HG03469 (cell line): ENCODE measurements at regions not wholly inside any gene's neighbourhood (a gene's known extent, or its start where the extent isn't known, plus 50 kb on each side); places are given as distances from the start of the nearest gene placed in this dataset.
"Not testable (repeated sequence)": the region's sequence is repeated elsewhere in the genome, so short reads cannot be mapped to it uniquely, and the experiment has no call there.

ENCODE experiments used
- ATAC-seq: cut with Tn5 transposase; IDR thresholded peaks from one replicate; pipeline ENCODE4 v1.9.1; 2021; ENCODE audit warnings: mild to moderate bottlenecking, moderate library complexity, moderate number of reproducible peaks; ENCODE audit not compliant: unreplicated experiment

GRCh38 chr14:105894125-105894977, 368.0 kb downstream of the TMEM121 start:
- no peak for ATAC-seq

GRCh38 chr14:105894978-105895881, 368.8 kb downstream of the TMEM121 start:
- no peak for ATAC-seq

- ATAC-seq, result not testable (repeated sequence)
Observed at GRCh38 chr14:105896206-105896605, 369.8 kb downstream of the TMEM121 start.

- ATAC-seq, result not testable (repeated sequence)
Observed at GRCh38 chr14:105896961-105897724, 370.8 kb downstream of the TMEM121 start.

- no peak for ATAC-seq
Observed at GRCh38 chr14:105897725-105898113, 371.3 kb downstream of the TMEM121 start.

- ATAC-seq, result no peak
Observed at GRCh38 chr14:105898482-105899010, 372.2 kb downstream of the TMEM121 start.

GRCh38 chr14:105899071-105899641, 372.8 kb downstream of the TMEM121 start:
- ATAC-seq, result no peak

GRCh38 chr14:105899657-105900397, 373.4 kb downstream of the TMEM121 start:
- no peak for ATAC-seq

- ATAC-seq, result no peak
Observed at GRCh38 chr14:105900398-105901160, 374.2 kb downstream of the TMEM121 start.

GRCh38 chr14:105901226-105901625, 374.8 kb downstream of the TMEM121 start:
- ATAC-seq, result no peak

- no peak for ATAC-seq
Observed at GRCh38 chr14:105902131-105902898, 375.9 kb downstream of the TMEM121 start.

GRCh38 chr14:105902899-105903165, 376.4 kb downstream of the TMEM121 start:
- not testable (repeated sequence) for ATAC-seq

- ATAC-seq, result no peak
Observed at GRCh38 chr14:105903971-105904370, 377.6 kb downstream of the TMEM121 start.

- no peak for ATAC-seq
Observed at GRCh38 chr14:105904379-105904778, 378.0 kb downstream of the TMEM121 start.

- no peak for ATAC-seq
Observed at GRCh38 chr14:105905456-105905855, 379.1 kb downstream of the TMEM121 start.

GRCh38 chr14:105907276-105907675, 380.9 kb downstream of the TMEM121 start:
- ATAC-seq, result no peak

GRCh38 chr14:105908006-105908405, 381.6 kb downstream of the TMEM121 start:
- ATAC-seq, result no peak

- ATAC-seq, result no peak
Observed at GRCh38 chr14:105908481-105908911, 382.1 kb downstream of the TMEM121 start.
